ENCODE measurements at regions not wholly inside any gene's neighbourhood (a gene's known extent, or its start where the extent isn't known, plus 50 kb on each side); places are given as distances from the start of the nearest gene placed in this dataset.
"Not testable (repeated sequence)": the region's sequence is repeated elsewhere in the genome, so short reads cannot be mapped to it uniquely, and the experiment has no call there.

GRCh38 chr6:12348530-12349511, 58.7 kb downstream of the EDN1 start:
- DNase-seq = no peak

DNA sequence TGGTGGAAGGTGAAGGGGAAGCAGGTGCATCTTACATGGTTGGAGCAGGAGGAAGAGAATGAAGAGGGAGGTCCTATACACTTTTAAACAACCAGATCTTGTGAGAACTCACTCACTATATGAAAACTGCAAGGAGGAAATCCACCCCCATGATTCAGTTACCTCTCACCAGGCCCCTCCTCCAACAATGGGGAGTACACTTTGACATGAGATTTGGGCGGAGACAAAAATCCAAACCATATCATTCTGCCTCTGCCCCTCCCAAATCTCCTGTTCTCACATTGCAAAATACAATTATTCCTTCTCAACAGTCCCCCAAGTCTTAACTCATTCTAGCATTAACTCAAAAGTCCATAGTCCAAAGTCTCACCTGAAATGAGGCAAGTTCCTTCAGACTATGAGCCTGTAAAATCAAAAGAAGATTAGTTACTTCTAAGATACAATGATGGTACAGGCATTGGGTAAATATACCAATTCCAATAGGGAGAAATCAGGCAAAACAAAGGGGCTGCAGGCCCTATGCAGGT, 60.5 kb downstream of the EDN1 start:
- DNase-seq = no peak

DNA sequence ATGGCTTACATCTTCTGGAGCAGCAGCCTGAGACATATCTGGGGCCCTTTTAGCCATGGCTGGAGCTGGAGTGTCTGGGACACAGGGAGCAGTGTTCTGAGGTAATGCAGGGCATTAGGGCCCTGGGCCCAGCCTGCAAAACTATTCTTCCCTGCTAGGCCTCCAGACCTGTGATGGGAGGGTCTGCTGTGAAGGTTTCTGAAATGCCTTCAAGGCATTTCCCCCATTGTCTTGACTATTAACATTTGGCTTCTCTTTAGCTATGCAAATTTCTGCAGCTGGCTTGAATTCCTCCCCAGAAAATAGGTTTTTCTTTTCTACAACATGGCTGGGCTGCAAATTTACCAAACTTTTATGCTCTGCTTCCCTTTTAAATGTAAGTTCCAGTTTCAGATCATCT, 61.5 kb downstream of the EDN1 start:
- DNase-seq = no peak

GRCh38 chr6:12353731-12354130, 63.6 kb downstream of the EDN1 start:
- no peak for DNase-seq

DNA sequence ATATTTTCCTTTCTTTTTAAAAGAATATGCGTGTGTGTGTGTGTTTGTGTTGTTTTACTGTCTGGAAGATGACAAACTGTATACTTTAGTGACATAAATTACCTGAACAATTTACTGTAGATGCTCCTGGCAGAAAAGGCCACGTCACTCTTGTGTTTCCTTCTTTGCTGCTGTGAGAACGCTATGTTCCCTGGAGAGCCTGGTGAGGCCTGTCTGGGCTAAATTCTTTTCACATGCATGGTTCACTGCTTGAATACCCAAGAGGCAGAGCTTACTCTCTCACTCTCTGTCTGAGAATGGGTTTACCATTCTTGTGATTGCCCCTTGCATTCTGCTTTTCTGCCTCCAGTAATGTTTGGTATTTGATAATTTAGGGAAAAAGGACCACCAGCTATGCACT, 64.3 kb downstream of the EDN1 start:
- no peak for DNase-seq

DNA sequence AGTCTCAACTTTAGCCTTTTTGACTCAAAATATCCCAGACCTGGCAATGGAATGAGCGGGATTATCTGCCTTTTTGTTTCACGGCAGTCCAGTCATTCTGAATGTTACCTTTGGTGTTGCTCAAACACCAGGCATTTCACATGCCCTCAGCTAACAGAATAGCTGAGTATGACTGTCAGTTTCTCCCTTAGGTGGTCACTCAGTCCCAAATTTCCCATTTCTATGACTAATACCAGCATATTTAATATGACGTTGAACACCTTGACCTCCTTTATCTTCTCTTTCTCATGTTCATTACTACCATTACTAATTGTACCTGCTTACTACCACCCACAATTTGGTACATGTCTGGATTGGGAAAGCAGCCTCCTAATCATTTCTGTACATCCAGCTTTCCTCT, 65.2 kb downstream of the EDN1 start:
- DNase-seq = no peak

DNA sequence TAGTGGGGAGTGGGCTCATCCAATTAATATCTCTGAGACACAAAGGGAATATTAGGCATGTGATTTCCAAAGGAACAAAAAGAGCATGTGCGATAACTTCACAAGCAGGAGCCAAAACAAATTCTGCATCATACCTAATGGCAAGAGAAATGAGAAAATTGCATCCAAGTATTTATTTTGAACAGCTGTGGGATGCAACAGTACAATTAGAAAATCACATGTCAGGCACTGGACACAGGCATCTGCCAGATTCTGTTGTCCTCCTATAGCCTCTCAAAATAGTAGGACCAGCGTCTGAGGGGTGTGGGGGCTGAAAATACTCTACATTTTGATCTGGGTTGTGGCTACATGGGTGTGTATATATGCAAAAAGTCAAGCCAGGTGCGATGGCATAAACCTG, 66.3 kb downstream of the EDN1 start:
- no peak for DNase-seq

GRCh38 chr6:12356983-12357972, 67.1 kb downstream of the EDN1 start:
- DNase-seq = peak; percentile 33

DNA sequence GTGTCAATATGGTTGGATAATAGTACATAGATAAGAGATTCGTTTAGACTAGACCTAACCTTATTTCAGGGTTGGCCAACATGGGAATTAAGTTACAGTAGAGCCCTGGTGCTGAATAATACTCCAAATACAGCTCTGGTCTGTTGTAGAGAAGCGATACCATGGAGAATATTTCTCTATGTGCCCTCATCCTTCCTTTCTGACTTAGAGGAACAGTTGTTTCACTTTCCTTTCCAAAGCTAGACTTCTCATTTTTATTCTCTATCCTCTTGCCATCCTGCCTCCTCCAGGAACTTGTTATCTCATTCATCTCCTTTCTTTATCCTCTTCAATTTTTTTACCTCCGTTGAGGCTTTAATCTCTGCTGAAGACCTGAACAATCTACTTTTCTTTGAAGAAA, 68.9 kb downstream of the EDN1 start:
- DNase-seq = no peak

DNA sequence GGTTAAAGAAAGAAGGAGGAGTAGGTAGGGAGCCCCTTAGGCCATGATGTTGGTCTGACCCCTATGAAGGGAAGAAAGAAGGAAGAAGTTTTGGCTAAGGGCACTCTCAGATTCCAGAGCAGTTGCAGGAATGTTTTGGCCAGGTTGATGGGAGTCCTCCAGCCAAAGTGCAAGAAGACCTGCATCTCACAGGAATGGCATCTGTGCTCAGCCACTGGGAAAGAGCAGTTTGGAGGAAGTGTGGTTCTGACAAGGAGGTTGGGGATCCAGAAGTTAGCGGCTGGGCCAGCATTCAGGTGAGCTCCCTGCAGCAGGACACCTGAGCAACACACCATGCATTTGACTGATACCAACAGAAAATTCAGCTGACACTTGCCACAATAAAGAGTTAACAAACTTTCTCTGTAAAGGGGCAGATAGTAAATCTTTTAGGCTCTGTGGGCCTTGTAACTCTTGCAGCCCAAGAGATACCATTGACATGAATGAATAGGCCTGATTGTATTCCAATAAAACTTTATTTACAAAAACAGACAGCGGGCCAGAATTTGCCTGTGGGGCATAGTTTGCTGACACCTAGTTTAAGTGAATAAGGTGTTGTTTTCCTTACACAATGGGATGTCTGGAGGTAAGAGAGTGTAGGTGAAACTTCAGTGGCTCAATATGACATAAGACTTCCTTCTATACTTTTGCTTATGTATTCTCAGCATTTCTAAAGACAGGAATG, 71.0 kb downstream of the EDN1 start:
- no peak for DNase-seq

DNA sequence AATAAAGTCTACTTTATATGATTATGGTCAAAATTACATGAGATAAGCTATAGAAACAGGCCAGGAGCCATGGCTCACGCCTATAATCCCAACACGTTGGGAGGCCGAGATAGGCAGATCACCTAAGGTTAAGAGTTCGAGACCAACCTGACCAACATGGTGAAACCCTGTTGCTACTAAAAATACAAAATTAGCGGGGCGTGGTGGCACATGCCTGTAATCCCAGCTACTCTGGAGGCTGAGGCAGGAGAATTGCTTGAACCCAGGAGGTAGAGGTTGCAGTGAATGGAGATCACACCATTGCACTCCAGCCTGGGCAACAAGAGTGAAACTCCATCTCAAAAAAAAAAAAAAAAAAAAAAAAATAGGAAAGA, 73.1 kb downstream of the EDN1 start:
- not testable (repeated sequence) for DNase-seq

DNA sequence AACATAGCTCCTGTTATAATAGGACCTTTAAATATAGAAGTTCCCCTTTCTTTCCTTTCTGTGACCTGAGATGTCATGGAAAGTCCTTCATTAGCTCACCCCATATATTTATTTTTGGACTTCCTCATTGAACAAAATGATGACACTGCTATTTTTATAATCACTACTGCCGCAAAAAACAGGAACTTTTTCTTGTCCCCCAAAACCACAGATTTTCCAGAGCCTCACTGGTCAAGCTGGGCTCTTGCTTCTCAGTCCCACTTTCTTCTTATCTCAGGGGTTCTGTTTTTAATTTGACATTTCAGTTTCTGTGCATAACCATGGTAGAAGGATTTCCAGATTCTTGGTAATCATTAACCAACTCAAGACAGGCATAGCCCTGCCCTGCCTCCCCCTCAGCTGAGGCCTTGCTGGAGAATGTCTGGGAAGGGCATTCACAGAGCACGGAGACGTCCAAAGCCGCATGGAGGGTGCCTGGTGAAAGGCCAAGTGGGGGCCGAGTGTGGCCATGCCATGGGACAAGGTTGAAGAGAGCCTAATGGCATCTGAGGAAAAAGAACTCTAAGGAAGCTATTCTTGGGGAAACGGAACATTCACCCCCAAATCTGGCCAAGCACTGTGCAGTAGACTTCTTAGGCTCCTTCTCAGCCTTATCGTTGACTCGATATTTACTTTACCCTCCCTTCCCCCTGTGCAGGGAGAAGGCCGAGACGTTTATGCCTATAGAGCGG, 73.7 kb downstream of the EDN1 start:
- no peak for DNase-seq

- DNase-seq = no peak
Observed at GRCh38 chr6:12364621-12365020, 74.5 kb downstream of the EDN1 start.

DNA sequence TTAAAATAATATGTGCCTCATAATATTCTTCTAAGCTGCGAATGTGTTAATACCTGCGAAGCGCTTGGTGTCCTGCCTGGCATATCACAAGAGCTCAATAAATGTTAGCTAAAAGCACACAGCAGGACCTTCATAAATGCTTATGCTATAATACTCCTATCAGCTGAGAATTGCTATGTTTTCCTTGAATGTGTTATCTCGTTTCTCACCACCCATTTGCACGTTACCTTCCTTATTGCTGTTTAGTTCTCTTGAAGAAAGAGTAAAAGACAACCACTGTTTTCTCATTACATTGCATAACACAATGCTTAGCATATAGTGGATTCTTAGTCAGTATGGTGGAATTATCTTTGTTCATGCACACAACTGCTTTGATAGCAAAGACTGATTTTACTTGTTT, 76.6 kb downstream of the EDN1 start:
- DNase-seq = no peak

- DNase-seq = no peak
Observed at GRCh38 chr6:12367412-12367811, 77.3 kb downstream of the EDN1 start.

GRCh38 chr6:12369355-12369754, 79.2 kb downstream of the EDN1 start:
- no peak for DNase-seq

- DNase-seq = peak; percentile 64
Observed at GRCh38 chr6:12369781-12370262, 79.7 kb downstream of the EDN1 start.

GRCh38 chr6:12371151-12371550, 81.0 kb downstream of the EDN1 start:
- DNase-seq = no peak

DNA sequence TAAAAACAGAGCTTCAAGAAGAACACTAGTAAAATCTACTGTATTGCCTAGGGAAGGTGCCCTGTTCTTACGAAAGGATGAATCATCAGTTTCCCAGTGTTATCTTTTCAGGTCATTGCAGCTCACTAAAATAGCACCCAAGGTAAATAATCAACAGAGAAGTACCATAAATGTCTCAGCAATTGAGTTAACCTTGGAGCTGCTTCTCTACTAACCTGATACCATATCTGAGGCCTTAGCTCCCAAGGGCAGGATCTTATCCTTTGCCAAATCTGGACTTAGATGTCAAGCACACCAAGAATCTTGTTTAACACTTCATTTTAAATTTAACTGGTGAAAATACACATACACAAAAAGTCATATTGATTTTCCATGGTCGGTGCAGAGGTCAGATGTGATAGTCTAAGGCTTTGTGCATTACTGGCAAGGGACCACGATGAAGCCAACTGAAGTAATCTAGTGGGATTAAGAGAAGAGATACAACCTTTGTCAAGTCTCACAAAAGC, 81.5 kb downstream of the EDN1 start:
- no peak for DNase-seq

- no peak for DNase-seq
Observed at GRCh38 chr6:12379181-12379580, 89.0 kb downstream of the EDN1 start.

DNA sequence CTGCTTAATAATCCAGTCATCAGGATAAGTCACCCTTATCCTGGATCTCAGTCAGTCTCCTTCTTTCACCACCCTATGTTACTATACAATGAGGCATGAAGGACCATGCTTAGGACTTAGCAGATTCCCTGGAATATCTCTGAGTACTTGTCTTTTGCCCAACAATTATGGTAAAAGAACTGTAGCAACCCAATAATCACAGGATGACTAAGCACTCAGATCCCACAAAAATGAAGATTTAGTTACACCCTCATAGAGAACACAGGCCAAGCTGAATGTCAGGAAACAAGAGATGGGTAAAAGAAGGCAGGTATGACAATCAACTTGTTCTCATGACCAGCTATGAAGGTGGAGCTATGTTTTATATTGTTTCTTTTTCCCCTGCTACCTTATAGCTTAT, 91.4 kb downstream of the EDN1 start:
- no peak for DNase-seq

- no peak for DNase-seq
Observed at GRCh38 chr6:12383448-12383847, 93.3 kb downstream of the EDN1 start.

Data from CD4-positive, alpha-beta T cell treated with Interleukin-15 for 1 hour (primary cell).